ENCODE measurements at regions not wholly inside any gene's neighbourhood (a gene's known extent, or its start where the extent isn't known, plus 50 kb on each side); places are given as distances from the start of the nearest gene placed in this dataset.

DNA sequence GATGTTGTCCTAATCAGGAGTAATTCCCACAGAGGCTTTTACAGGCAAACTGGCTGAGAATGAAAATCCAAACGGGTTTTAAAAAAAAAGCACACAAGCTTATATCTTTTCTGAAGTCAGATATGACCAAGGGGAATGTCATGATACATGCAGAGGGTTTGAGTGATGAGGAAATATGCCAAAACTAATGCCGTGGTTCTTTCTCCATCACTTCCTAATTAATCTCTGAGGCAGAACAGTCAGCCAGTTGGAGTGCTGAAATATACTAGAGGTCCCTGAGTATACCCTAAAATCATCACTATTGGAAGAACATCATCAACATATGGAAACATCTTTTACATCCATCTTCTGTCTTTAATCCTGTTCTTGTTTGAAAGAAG lies 160.8 kb upstream of the FAR2 start:
- TF ChIP-seq POLR2A (IDR thresholded peaks at IDR 0.05; ENCODE audit: low read depth, low read length) (no peak), POLR2AphosphoS5 (IDR thresholded peaks at IDR 0.05; ENCODE audit: low read depth, low read length) (no peak)
